HG02885 (cell line): ENCODE measurements at regions not wholly inside any gene's neighbourhood (a gene's known extent, or its start where the extent isn't known, plus 50 kb on each side); places are given as distances from the start of the nearest gene placed in this dataset.
"Not testable (repeated sequence)": the region's sequence is repeated elsewhere in the genome, so short reads cannot be mapped to it uniquely, and the experiment has no call there.

ENCODE experiments used
- ATAC-seq: cut with Tn5 transposase; IDR thresholded peaks from one replicate; pipeline ENCODE4 v1.9.1; 2021; ENCODE audit warnings: mild to moderate bottlenecking; ENCODE audit not compliant: unreplicated experiment, poor library complexity

GRCh38 chr20:52423536-52424140 is 232.1 kb upstream of the ZFP64 start:
- not testable (repeated sequence) for ATAC-seq

- no peak for ATAC-seq
Observed at GRCh38 chr20:52422574-52423336, 231.2 kb upstream of the ZFP64 start.

GRCh38 chr20:52420805-52421204 is 229.2 kb upstream of the ZFP64 start:
- no peak for ATAC-seq

- ATAC-seq: no peak
Observed at GRCh38 chr20:52419205-52419604, 227.6 kb upstream of the ZFP64 start.

GRCh38 chr20:52416953-52417352 is 225.4 kb upstream of the ZFP64 start:
- no peak for ATAC-seq

- ATAC-seq: no peak
Observed at GRCh38 chr20:52411611-52412010, 220.0 kb upstream of the ZFP64 start.

GRCh38 chr20:52410731-52411234 is 219.2 kb upstream of the ZFP64 start:
- ATAC-seq: no peak

GRCh38 chr20:52410182-52410647 is 218.6 kb upstream of the ZFP64 start:
- ATAC-seq: no peak

- ATAC-seq: no peak
Observed at GRCh38 chr20:52405986-52406385, 214.4 kb upstream of the ZFP64 start.

- no peak for ATAC-seq
Observed at GRCh38 chr20:52405417-52405816, 213.8 kb upstream of the ZFP64 start.

- ATAC-seq: no peak
Observed at GRCh38 chr20:52404671-52405070, 213.1 kb upstream of the ZFP64 start.

GRCh38 chr20:52402950-52403349 is 211.4 kb upstream of the ZFP64 start:
- ATAC-seq: no peak

- ATAC-seq: no peak
Observed at GRCh38 chr20:52402514-52402913, 210.9 kb upstream of the ZFP64 start.

- ATAC-seq: no peak
Observed at GRCh38 chr20:52401431-52401830, 209.9 kb upstream of the ZFP64 start.

GRCh38 chr20:52399352-52399751 is 207.8 kb upstream of the ZFP64 start:
- ATAC-seq: no peak

GRCh38 chr20:52389606-52390005 is 198.0 kb upstream of the ZFP64 start:
- ATAC-seq: no peak

GRCh38 chr20:52383995-52384621 is 192.5 kb upstream of the ZFP64 start:
- ATAC-seq: no peak

GRCh38 chr20:52382933-52383332 is 191.4 kb upstream of the ZFP64 start:
- no peak for ATAC-seq

- ATAC-seq: no peak
Observed at GRCh38 chr20:52379723-52380336, 188.3 kb upstream of the ZFP64 start.

GRCh38 chr20:52372169-52372568 is 180.6 kb upstream of the ZFP64 start:
- no peak for ATAC-seq

GRCh38 chr20:52365688-52366087 is 174.1 kb upstream of the ZFP64 start:
- no peak for ATAC-seq
